IgD-negative memory B cell (primary cell): ENCODE measurements at regions not wholly inside any gene's neighbourhood (a gene's known extent, or its start where the extent isn't known, plus 50 kb on each side); places are given as distances from the start of the nearest gene placed in this dataset.

Experiments used
- H3K27ac Mint-ChIP-seq, 3 donors: one replicate each; pipeline ENCODE4 v1.8.0; 2020 to 2022; ENCODE audit warnings: mild to moderate bottlenecking in 3 of 3, mixed read lengths in 3 of 3, moderate library complexity in 1 of 3
- H3K27me3 Mint-ChIP-seq: one replicate; pipeline ENCODE4 v1.8.0; 2021; ENCODE audit warnings: mixed read lengths
- H3K36me3 Mint-ChIP-seq: one replicate; pipeline ENCODE4 v1.8.0; 2020; ENCODE audit warnings: mild to moderate bottlenecking, mixed read lengths
- H3K4me1 Mint-ChIP-seq, 3 donors: one replicate each; pipeline ENCODE4 v1.8.0; 2020 to 2022; ENCODE audit warnings: mixed read lengths in 3 of 3, mild to moderate bottlenecking in 1 of 3
- H3K4me3 Mint-ChIP-seq, 4 donors: one replicate each; pipeline ENCODE4 v1.8.0; 2020 to 2022; ENCODE audit warnings: mild to moderate bottlenecking in 4 of 4, mixed read lengths in 4 of 4, moderate library complexity in 3 of 4
- H3K9me3 Mint-ChIP-seq, 3 donors: one replicate each; pipeline ENCODE4 v1.8.0; 2020 to 2021; ENCODE audit warnings: mixed read lengths in 3 of 3, mild to moderate bottlenecking in 1 of 3

GRCh38 chr2:139160836-139161235, 380.6 kb upstream of the NXPH2 start:
- H3K27ac Mint-ChIP-seq, result no peak overlapping the region
- peaks cover 1 to 6% (median 3%) of the 10 kb centered on the region in 3 donors for H3K9me3 Mint-ChIP-seq
- no peak overlapping the region for H3K4me3 Mint-ChIP-seq
- no peaks in the 10 kb centered on the region for H3K4me1 Mint-ChIP-seq
- no peaks in the 10 kb centered on the region for H3K36me3 Mint-ChIP-seq
- H3K27me3 Mint-ChIP-seq, result no peaks in the 10 kb centered on the region

DNA sequence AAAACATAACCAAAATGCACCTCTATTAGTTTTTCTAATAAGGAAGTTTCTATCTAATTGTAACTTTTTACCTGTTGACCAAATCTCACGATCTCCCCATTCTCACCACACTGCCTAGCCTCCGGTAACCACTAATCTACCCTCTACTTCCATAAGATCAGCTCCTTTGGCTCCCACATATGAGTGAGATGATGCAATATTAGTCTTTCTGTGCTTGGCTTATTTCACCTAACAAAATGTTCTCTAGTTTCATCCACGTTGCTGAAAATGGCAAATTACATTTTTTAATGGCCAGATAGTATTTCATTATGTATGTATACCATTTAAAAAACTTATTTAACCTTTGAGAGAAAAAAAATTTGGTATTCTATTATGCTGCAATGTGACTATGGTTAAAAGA, 379.0 kb upstream of the NXPH2 start:
- Mint-ChIP-seq H3K27ac (no peak overlapping the region), H3K36me3 (no peaks in the 10 kb centered on the region), H3K4me1 (no peaks in the 10 kb centered on the region), H3K9me3 (peaks cover 1 to 6% (median 4%) of the 10 kb centered on the region in 3 donors), H3K27me3 (no peaks in the 10 kb centered on the region), H3K4me3 (no peak overlapping the region)

DNA sequence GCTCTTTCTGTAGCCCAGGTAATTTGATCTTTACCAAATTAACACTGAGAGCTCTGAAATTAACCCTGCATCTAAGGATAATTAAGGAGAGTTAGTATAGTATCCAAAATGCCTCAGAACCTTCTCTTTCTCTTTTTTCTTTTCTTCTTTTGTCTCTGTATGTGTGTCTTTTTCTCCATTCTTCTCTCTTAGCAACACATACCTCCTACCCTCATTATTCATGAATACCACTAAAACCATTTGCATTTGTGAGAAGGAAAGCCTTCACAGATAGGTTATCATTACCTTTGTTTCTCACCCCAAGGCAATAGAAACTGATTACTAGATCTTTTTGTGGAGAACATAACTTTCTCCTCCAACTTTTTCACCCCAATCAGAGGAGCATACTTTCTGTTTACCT, 376.5 kb upstream of the NXPH2 start:
- Mint-ChIP-seq H3K36me3 (no peaks in the 10 kb centered on the region), H3K4me1 (no peaks in the 10 kb centered on the region), H3K4me3 (no peak overlapping the region), H3K27ac (no peak overlapping the region), H3K9me3 (peaks cover 1 to 6% (median 2%) of the 10 kb centered on the region in 3 donors), H3K27me3 (no peaks in the 10 kb centered on the region)

GRCh38 chr2:139155991-139156390, 375.8 kb upstream of the NXPH2 start:
- Mint-ChIP-seq H3K27ac (no peak overlapping the region), H3K4me1 (no peaks in the 10 kb centered on the region), H3K9me3 (peaks cover 1 to 13% (median 2%) of the 10 kb centered on the region in 3 donors), H3K27me3 (no peaks in the 10 kb centered on the region), H3K36me3 (no peaks in the 10 kb centered on the region), H3K4me3 (no peak overlapping the region)

- no peak overlapping the region for H3K27ac Mint-ChIP-seq
- no peaks in the 10 kb centered on the region for H3K4me1 Mint-ChIP-seq
- no peak overlapping the region for H3K4me3 Mint-ChIP-seq
- H3K9me3 Mint-ChIP-seq, result peaks cover 0 to 5% (median 4%) of the 10 kb centered on the region in 3 donors
- no peaks in the 10 kb centered on the region for H3K27me3 Mint-ChIP-seq
- H3K36me3 Mint-ChIP-seq, result no peaks in the 10 kb centered on the region
Measured at GRCh38 chr2:139142252-139142880, 362.2 kb upstream of the NXPH2 start.

GRCh38 chr2:139124271-139124670, 344.1 kb upstream of the NXPH2 start:
- Mint-ChIP-seq H3K4me3 (no peak overlapping the region), H3K27ac (no peak overlapping the region), H3K36me3 (no peaks in the 10 kb centered on the region), H3K27me3 (no peaks in the 10 kb centered on the region), H3K9me3 (peaks cover 2 to 10% (median 3%) of the 10 kb centered on the region in 3 donors), H3K4me1 (no peaks in the 10 kb centered on the region)

DNA sequence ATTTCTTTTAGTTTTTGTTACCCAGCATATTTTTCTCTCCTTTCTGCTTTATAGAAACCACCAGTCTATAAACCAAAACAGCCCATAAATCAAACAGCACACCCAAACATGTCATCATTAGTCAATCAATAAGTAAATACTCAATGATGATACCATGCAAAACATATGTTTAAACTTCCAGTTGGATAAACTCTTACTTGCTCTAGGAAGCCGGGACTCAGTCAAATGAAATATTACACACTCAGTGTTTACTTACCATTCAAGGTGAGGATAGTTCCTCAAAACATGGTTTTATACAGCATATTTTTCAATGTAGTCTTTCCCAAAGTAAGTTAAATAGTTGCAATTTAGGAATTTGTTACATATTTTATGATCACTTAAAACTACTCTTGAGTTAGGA, 343.6 kb upstream of the NXPH2 start:
- no peaks in the 10 kb centered on the region for H3K4me1 Mint-ChIP-seq
- H3K4me3 Mint-ChIP-seq, result no peak overlapping the region
- H3K27ac Mint-ChIP-seq, result no peak overlapping the region
- no peaks in the 10 kb centered on the region for H3K27me3 Mint-ChIP-seq
- peaks cover 2 to 14% (median 3%) of the 10 kb centered on the region in 3 donors for H3K9me3 Mint-ChIP-seq
- H3K36me3 Mint-ChIP-seq, result no peaks in the 10 kb centered on the region

GRCh38 chr2:139122711-139123158, 342.5 kb upstream of the NXPH2 start:
- no peak overlapping the region for H3K4me3 Mint-ChIP-seq
- H3K27ac Mint-ChIP-seq, result no peak overlapping the region

GRCh38 chr2:139099721-139100120, 319.5 kb upstream of the NXPH2 start:
- Mint-ChIP-seq H3K4me3 (no peak overlapping the region), H3K36me3 (no peaks in the 10 kb centered on the region), H3K27ac (peak overlapping the region in 1 of 3 donors; percentile 22), H3K4me1 (no peaks in the 10 kb centered on the region), H3K9me3 (peaks cover 0 to 17% (median 5%) of the 10 kb centered on the region in 3 donors), H3K27me3 (no peaks in the 10 kb centered on the region)

More at GRCh38 chr2:139122711-139123158, 342.5 kb upstream of the NXPH2 start:
- Mint-ChIP-seq H3K9me3 (peaks cover 2 to 13% (median 3%) of the 10 kb centered on the region in 3 donors), H3K4me1 (no peaks in the 10 kb centered on the region), H3K27me3 (no peaks in the 10 kb centered on the region), H3K36me3 (no peaks in the 10 kb centered on the region)

DNA sequence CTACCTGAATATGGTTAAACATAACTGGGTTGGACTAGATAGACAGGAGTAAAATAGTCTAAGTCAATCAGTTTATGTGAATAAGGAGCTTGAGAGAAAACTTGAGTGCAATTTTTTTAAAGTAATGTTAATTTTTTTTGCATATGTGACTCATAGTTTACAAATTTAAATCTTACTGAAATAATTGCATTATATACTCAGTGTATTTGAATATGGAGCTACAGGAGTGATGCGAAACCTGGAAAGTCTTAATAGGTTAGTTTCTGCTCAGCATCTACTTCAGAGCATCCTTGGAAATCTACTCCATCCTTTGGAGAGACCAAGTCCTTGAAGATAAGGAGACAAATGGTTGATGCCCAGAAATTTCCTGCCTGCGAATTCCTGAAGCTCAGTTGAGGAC, 318.8 kb upstream of the NXPH2 start:
- Mint-ChIP-seq H3K4me3 (no peak overlapping the region), H3K4me1 (no peaks in the 10 kb centered on the region), H3K9me3 (peaks cover 0 to 13% (median 5%) of the 10 kb centered on the region in 3 donors), H3K36me3 (no peaks in the 10 kb centered on the region), H3K27ac (no peak overlapping the region), H3K27me3 (no peaks in the 10 kb centered on the region)

GRCh38 chr2:139083121-139083520, 302.9 kb upstream of the NXPH2 start:
- H3K9me3 Mint-ChIP-seq, result peaks cover 0 to 8% (median 2%) of the 10 kb centered on the region in 3 donors
- H3K27ac Mint-ChIP-seq, result no peak overlapping the region
- no peak overlapping the region for H3K4me3 Mint-ChIP-seq
- H3K27me3 Mint-ChIP-seq, result no peaks in the 10 kb centered on the region
- no peaks in the 10 kb centered on the region for H3K36me3 Mint-ChIP-seq
- no peaks in the 10 kb centered on the region for H3K4me1 Mint-ChIP-seq

GRCh38 chr2:139080244-139080643, 300.1 kb upstream of the NXPH2 start:
- H3K27me3 Mint-ChIP-seq, result no peaks in the 10 kb centered on the region
- H3K9me3 Mint-ChIP-seq, result peaks cover 0 to 2% (median 2%) of the 10 kb centered on the region in 3 donors
- H3K4me1 Mint-ChIP-seq, result no peaks in the 10 kb centered on the region
- H3K36me3 Mint-ChIP-seq, result no peaks in the 10 kb centered on the region
- H3K27ac Mint-ChIP-seq, result no peak overlapping the region
- no peak overlapping the region for H3K4me3 Mint-ChIP-seq

- Mint-ChIP-seq H3K36me3 (no peaks in the 10 kb centered on the region), H3K4me1 (no peaks in the 10 kb centered on the region), H3K27me3 (no peaks in the 10 kb centered on the region), H3K4me3 (no peak overlapping the region), H3K9me3 (peaks cover 0 to 2% (median 2%) of the 10 kb centered on the region in 3 donors), H3K27ac (no peak overlapping the region)
Measured at GRCh38 chr2:139079311-139079710, 299.1 kb upstream of the NXPH2 start.

DNA sequence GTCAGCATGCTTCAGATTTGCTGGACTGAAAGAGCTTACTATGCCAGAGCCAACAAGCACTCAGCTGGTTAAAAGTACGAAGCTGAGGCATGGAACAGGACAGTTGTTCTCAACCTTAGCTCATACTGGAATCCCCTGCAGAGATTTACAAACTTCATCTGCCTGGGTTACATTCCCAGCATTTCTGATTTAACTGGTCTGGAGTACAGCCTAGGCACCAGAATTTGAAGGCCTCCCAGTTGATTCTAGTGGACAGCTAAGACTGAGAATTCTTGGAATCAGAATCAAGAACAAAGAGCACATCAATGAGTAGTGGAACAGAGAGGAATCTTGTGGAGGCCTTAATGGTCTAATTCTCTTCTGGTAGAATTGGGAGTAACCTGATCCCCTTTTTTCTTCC, 298.2 kb upstream of the NXPH2 start:
- Mint-ChIP-seq H3K36me3 (no peaks in the 10 kb centered on the region), H3K4me3 (no peak overlapping the region), H3K4me1 (no peaks in the 10 kb centered on the region), H3K27me3 (no peaks in the 10 kb centered on the region), H3K27ac (no peak overlapping the region), H3K9me3 (peaks cover 0 to 2% (median 0%) of the 10 kb centered on the region in 3 donors)

DNA sequence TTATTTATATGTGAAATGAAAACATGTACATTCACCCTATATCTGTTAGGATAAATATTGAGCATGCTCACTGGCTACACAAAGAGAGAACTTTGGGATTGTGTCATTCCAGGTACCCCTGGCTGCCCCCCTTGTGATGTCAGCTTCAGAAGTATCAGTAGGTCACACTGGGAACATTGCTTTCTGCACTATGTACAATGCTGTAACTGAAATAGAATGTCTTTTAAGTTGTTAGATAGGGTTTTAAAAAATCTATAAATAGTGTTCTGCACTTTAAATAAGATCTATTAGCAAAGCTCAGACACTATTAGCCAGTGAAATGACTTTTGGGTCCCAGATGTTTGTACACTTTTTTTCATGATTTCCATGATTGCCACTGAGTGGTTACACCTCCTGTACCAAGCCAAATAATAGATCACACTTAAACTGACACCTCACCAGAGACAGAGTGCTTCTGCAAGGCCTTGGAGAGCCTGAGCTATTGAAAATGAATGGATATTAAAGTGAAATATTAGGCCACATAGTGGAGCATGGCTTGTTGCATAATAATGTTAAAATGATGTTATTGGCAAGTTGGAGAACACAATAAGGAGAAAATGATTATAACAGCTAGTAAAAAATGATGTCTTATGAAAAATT, 297.0 kb upstream of the NXPH2 start:
- peaks cover 0 to 2% (median 0%) of the 10 kb centered on the region in 3 donors for H3K9me3 Mint-ChIP-seq
- no peaks in the 10 kb centered on the region for H3K36me3 Mint-ChIP-seq
- no peaks in the 10 kb centered on the region for H3K27me3 Mint-ChIP-seq
- H3K4me3 Mint-ChIP-seq, result no peak overlapping the region
- H3K4me1 Mint-ChIP-seq, result no peaks in the 10 kb centered on the region
- no peak overlapping the region for H3K27ac Mint-ChIP-seq

DNA sequence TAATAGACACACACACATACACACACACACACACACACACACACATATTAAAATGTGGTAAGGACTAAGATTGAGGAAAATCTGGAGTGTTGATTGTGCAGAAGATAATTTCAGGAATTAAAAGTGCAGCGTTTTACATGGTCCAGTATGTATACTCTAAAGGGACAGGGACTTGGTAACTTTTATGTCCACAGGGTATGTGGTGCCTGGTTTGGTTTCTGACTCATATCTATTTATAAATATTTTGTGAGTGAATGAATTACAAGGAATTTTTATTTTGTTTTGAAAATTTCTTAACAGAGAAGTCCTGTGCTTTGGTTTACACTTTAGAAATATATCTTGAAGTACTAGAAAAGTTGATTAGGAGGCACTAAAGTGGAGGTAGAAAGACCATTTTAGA, 287.7 kb upstream of the NXPH2 start:
- H3K27me3 Mint-ChIP-seq, result no peaks in the 10 kb centered on the region
- no peaks in the 10 kb centered on the region for H3K36me3 Mint-ChIP-seq
- H3K9me3 Mint-ChIP-seq, result peaks cover 0 to 16% (median 6%) of the 10 kb centered on the region in 3 donors
- no peaks in the 10 kb centered on the region for H3K4me1 Mint-ChIP-seq
- H3K27ac Mint-ChIP-seq, result no peak overlapping the region
- H3K4me3 Mint-ChIP-seq, result no peak overlapping the region
